Peyer's patch (tissue), 4 donors: ENCODE measurements at regions not wholly inside any gene's neighbourhood (a gene's known extent, or its start where the extent isn't known, plus 50 kb on each side); places are given as distances from the start of the nearest gene placed in this dataset.
"Not testable (repeated sequence)": the region's sequence is repeated elsewhere in the genome, so short reads cannot be mapped to it uniquely, and the experiment has no call there.

Experiments
- DNase-seq, 3 donors: peaks; one replicate each; pipeline ENCODE4 v3.0.0-alpha.2; 2017 to 2019
- H3K27ac ChIP-seq, 4 donors: fragments of 200-600 bp; sonication (generic); one replicate each; pipeline ENCODE4 v1.5.1; 2016 to 2019
- H3K27me3 ChIP-seq, 2 donors: fragments of 200-600 bp; sonication (generic); one replicate each; pipeline ENCODE4 v1.5.1; 2019
- H3K36me3 ChIP-seq, 3 donors: fragments of 200-600 bp; sonication (generic); one replicate each; pipeline ENCODE4 v1.5.1; 2016 to 2019
- H3K4me1 ChIP-seq, 4 donors: fragments of 200-600 bp; sonication (generic); one replicate each; pipeline ENCODE4 v1.5.1; 2016 to 2019
- H3K4me3 ChIP-seq, 4 donors: fragments of 200-600 bp; sonication (generic); 1 replicate in 3 of 4; 2 replicates in 1 of 4; pipeline ENCODE4 v1.5.1; 2016 to 2019; ENCODE audit warnings: mild to moderate bottlenecking in 1 of 4
- H3K9me3 ChIP-seq, 4 donors: fragments of 200-600 bp; sonication (generic); one replicate each; pipeline ENCODE4 v1.5.1; 2016 to 2019; ENCODE audit warnings: mild to moderate bottlenecking in 1 of 4
- CTCF ChIP-seq, 6 experiments: fragments of 450-650 bp in 4 of 6; fragments of 200-600 bp in 2 of 6; sonication (generic) in 1 of 6; IDR thresholded peaks; one replicate each; pipeline ENCODE4 v1.5.1; 2017 to 2019; ENCODE audit warnings: antibody characterized with exemption in 6 of 6, mild to moderate bottlenecking in 3 of 6, moderate library complexity in 1 of 6
- POLR2A ChIP-seq, 2 donors: fragments of 450-650 bp; IDR thresholded peaks; one replicate each; pipeline ENCODE4 v1.5.1; 2017; ENCODE audit warnings: antibody characterized with exemption in 2 of 2, mild to moderate bottlenecking in 2 of 2, moderate library complexity in 2 of 2

- Histone ChIP-seq H3K36me3 (no peaks in the 10 kb centered on the region), H3K9me3 (no peaks in the 10 kb centered on the region), H3K27ac (no peak overlapping the region), H3K27me3 (no peaks in the 10 kb centered on the region), H3K4me1 (no peaks in the 10 kb centered on the region), H3K4me3 (no peak overlapping the region)
- DNase-seq: no peak
- TF ChIP-seq POLR2A (IDR thresholded peaks at IDR 0.05): no peak
- no peak for TF ChIP-seq CTCF (IDR thresholded peaks at IDR 0.05)
Observed at GRCh38 chr2:242048479-242048878, 178.9 kb downstream of the RTP5 start.

- not testable (repeated sequence) for H3K9me3 ChIP-seq, H3K4me3 ChIP-seq, H3K36me3 ChIP-seq, H3K27me3 ChIP-seq, H3K27ac ChIP-seq, DNase-seq, H3K4me1 ChIP-seq
Observed at GRCh38 chr2:242049492-242049891, 180.0 kb downstream of the RTP5 start.

- H3K4me1 ChIP-seq: no peaks in the 10 kb centered on the region
- DNase-seq: no peak
- H3K9me3 ChIP-seq: no peaks in the 10 kb centered on the region
- no peaks in the 10 kb centered on the region for H3K27me3 ChIP-seq
- no peak overlapping the region for H3K27ac ChIP-seq
- no peak overlapping the region for H3K4me3 ChIP-seq
- H3K36me3 ChIP-seq: no peaks in the 10 kb centered on the region
- no peak for TF ChIP-seq POLR2A (IDR thresholded peaks at IDR 0.05)
- TF ChIP-seq CTCF (IDR thresholded peaks at IDR 0.05): no peak
Observed at GRCh38 chr2:242051463-242051862, 181.9 kb downstream of the RTP5 start.

GRCh38 chr2:242052421-242052820 lies 182.9 kb downstream of the RTP5 start:
- Histone ChIP-seq H3K27ac (no peak overlapping the region), H3K4me1 (no peaks in the 10 kb centered on the region), H3K27me3 (no peaks in the 10 kb centered on the region), H3K4me3 (no peak overlapping the region), H3K36me3 (no peaks in the 10 kb centered on the region), H3K9me3 (no peaks in the 10 kb centered on the region)
- TF ChIP-seq CTCF (IDR thresholded peaks at IDR 0.05): no peak
- TF ChIP-seq POLR2A (IDR thresholded peaks at IDR 0.05): no peak
- DNase-seq: no peak

GRCh38 chr2:242053921-242054320 lies 184.4 kb downstream of the RTP5 start:
- H3K27ac ChIP-seq: no peak overlapping the region
- no peak overlapping the region for H3K4me3 ChIP-seq
- TF ChIP-seq CTCF (IDR thresholded peaks at IDR 0.05): no peak
- TF ChIP-seq POLR2A (IDR thresholded peaks at IDR 0.05): no peak
- no peaks in the 10 kb centered on the region for H3K27me3 ChIP-seq
- no peaks in the 10 kb centered on the region for H3K9me3 ChIP-seq
- H3K36me3 ChIP-seq: no peaks in the 10 kb centered on the region
- no peak for DNase-seq
- no peaks in the 10 kb centered on the region for H3K4me1 ChIP-seq

GRCh38 chr2:242054406-242054805 lies 184.9 kb downstream of the RTP5 start:
- H3K9me3 ChIP-seq: no peaks in the 10 kb centered on the region
- TF ChIP-seq CTCF (IDR thresholded peaks at IDR 0.05) (no peak), POLR2A (IDR thresholded peaks at IDR 0.05) (no peak)
- no peak overlapping the region for H3K4me3 ChIP-seq
- DNase-seq: no peak
- no peak overlapping the region for H3K27ac ChIP-seq
- no peaks in the 10 kb centered on the region for H3K4me1 ChIP-seq
- H3K36me3 ChIP-seq: no peaks in the 10 kb centered on the region
- no peaks in the 10 kb centered on the region for H3K27me3 ChIP-seq
